Chondrocyte (in vitro differentiated cells): ENCODE measurements at regions not wholly inside any gene's neighbourhood (a gene's known extent, or its start where the extent isn't known, plus 50 kb on each side); places are given as distances from the start of the nearest gene placed in this dataset.

Source experiments
- DNase-seq: peaks from one replicate; pipeline ENCODE4 v3.0.0; 2021; ENCODE audit warnings: mixed read lengths, low spot score
- H3K27ac Mint-ChIP-seq: one replicate; pipeline ENCODE4 v1.8.0; 2021; ENCODE audit warnings: mild to moderate bottlenecking, moderate library complexity, mixed read lengths; ENCODE audit not compliant: unreplicated experiment
- H3K27me3 Mint-ChIP-seq: 2 replicates; pipeline ENCODE4 v1.8.0; 2021; ENCODE audit warnings: low read depth, mixed read lengths
- H3K36me3 Mint-ChIP-seq: 2 replicates; pipeline ENCODE4 v1.8.0; 2021; ENCODE audit warnings: low read depth, mixed read lengths
- H3K4me1 Mint-ChIP-seq: 2 replicates; pipeline ENCODE4 v1.8.0; 2021; ENCODE audit warnings: low read depth, mild to moderate bottlenecking, mixed read lengths
- H3K4me3 Mint-ChIP-seq: one replicate; pipeline ENCODE4 v1.8.0; 2021; ENCODE audit warnings: mild to moderate bottlenecking, moderate library complexity, mixed read lengths; ENCODE audit not compliant: unreplicated experiment
- H3K9me3 Mint-ChIP-seq: 2 replicates; pipeline ENCODE4 v1.8.0; 2021; ENCODE audit warnings: low read depth, mixed read lengths
- CTCF ChIP-seq: fragments of 200-600 bp; sonication (generic); IDR thresholded peaks from 2 replicates; pipeline ENCODE4 v1.5.0; 2021; ENCODE audit warnings: antibody characterized with exemption, mild to moderate bottlenecking, moderate library complexity

DNA sequence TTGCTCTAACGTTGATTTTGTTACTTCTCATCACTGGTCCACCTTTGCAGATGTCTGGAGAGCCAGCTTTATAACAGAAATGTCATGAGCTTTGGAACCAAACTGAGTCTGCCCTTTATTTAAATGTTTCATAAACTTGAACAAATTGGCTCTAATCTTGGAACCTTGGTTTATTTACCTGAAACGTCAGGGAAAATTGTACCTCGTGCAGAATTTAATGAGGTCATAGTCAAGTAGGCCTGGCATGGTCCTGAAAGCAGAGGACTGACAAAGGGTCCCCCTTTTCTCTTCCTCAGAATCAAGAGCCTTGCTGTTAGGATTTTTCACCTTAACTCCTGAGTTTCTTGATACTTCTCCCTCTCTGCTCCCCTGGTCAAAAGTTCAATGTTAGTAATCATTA lies 828.0 kb downstream of the GRID1 start:
- H3K9me3 Mint-ChIP-seq = peaks cover 4% of the 10 kb centered on the region
- no peak overlapping the region for H3K27ac Mint-ChIP-seq
- H3K36me3 Mint-ChIP-seq = no peaks in the 10 kb centered on the region
- no peak for DNase-seq
- no peaks in the 10 kb centered on the region for H3K4me1 Mint-ChIP-seq
- no peak for TF ChIP-seq CTCF
- no peak overlapping the region for H3K4me3 Mint-ChIP-seq
- peaks cover 9% of the 10 kb centered on the region for H3K27me3 Mint-ChIP-seq

DNA sequence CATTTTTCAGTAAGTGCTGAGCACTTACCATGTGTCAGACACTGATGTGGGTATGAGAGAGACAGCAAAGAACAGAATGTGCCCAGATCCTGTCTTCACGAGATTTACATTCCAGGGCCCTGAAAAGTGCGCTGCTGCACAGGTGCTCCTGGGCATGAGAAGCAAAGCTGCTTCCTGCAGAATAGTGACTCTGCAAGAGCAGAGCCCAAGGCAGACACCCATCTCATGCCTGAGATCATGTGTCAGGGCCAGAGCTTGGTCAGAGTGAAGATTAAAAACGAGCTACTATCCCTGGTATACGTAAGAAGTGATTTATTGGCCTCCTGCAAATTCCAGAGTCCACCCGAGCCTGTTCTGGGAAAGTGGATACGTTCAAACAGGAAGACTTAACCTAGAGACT lies 824.4 kb downstream of the GRID1 start:
- Mint-ChIP-seq H3K9me3 (no peaks in the 10 kb centered on the region), H3K36me3 (no peaks in the 10 kb centered on the region), H3K27me3 (peaks cover 10% of the 10 kb centered on the region), H3K4me1 (no peaks in the 10 kb centered on the region), H3K27ac (no peak overlapping the region), H3K4me3 (no peak overlapping the region)
- TF ChIP-seq CTCF = no peak
- DNase-seq = no peak

DNA sequence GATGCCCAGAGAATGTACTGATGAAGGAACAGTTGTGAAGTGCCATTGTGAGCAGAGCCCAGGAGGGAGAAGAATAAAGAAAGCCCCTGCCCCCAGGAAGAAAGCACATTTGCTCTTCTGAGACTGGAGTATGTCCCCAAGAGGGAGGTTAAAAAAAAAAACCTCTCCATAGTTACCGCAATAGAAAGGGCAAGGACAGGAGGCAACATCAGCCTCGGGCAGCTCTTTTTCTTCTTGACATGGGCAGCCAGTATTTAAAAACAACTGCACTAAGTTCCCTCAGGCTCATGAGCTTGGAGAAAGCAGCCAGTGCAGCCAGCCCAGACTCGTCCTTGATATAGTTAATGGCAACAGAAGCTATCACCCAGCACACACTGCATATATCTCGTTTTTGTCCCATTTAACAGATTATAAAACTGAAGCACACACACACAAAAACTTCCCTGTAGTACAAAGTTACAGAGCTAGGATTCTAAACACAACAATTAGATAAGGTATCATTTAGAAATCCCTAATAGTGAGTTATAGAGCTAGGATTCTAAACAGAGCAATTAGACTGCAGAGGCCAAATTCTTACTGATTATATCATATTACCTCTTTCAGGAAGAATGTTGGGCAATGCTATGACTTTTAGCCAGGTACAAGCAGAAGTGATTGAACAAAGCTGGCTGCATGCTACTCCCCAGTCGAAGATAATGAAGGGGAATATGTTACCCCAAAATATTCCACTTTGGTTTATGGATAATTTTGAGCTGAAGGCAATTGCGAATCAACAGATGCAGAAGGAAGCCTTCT lies 823.5 kb downstream of the GRID1 start:
- no peak for TF ChIP-seq CTCF
- H3K4me3 Mint-ChIP-seq = no peak overlapping the region
- no peak overlapping the region for H3K27ac Mint-ChIP-seq

DNA sequence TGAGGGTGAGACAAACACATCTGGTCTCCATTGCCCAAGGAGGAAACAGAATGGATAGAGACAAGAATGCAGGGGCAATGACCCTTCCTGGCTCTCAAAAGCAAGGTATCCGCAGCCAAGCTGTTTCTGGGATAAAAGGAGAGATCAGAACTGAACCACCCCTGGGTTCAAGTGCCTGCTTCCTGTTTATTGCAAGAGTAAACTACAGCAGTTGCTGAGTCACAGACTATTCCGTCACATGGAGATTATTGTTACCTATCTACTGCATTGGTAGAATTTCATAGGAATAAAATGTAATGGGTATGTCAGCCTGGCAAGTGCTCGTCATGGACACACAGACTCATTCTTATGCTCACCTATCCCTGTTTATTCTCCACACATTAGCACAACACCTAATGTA lies 821.6 kb downstream of the GRID1 start:
- H3K9me3 Mint-ChIP-seq = no peaks in the 10 kb centered on the region
- peaks cover 10% of the 10 kb centered on the region for H3K27me3 Mint-ChIP-seq
- H3K4me1 Mint-ChIP-seq = peaks cover 3% of the 10 kb centered on the region
- no peak for TF ChIP-seq CTCF
- no peak overlapping the region for H3K4me3 Mint-ChIP-seq
- DNase-seq = no peak
- H3K27ac Mint-ChIP-seq = no peak overlapping the region
- H3K36me3 Mint-ChIP-seq = no peaks in the 10 kb centered on the region

More for the DNA sequence above, 823.5 kb downstream of the GRID1 start:
- DNase-seq = no peak
- peaks cover 10% of the 10 kb centered on the region for H3K27me3 Mint-ChIP-seq
- no peaks in the 10 kb centered on the region for H3K9me3 Mint-ChIP-seq
- peaks cover 1% of the 10 kb centered on the region for H3K4me1 Mint-ChIP-seq
- H3K36me3 Mint-ChIP-seq = no peaks in the 10 kb centered on the region

DNA sequence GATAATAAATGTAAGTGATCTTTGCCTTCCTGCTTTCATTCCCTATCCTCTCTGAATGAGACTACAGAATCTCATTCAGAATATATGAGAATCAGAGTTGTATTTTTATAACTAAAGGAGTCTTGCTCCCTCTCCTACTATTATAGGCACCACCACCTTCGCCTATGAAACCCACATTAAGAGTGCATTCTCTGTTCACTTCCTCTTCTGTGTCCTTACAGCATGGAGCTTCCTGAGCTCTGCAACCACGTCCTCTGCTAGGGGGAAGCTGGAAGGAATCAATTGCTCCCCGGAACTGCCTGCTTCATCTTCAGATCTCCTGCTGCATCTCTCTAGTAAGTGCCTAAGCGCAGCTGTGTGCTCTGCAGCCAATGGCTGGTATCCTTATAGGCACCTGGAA lies 820.7 kb downstream of the GRID1 start:
- no peak for TF ChIP-seq CTCF
- H3K9me3 Mint-ChIP-seq = no peaks in the 10 kb centered on the region
- H3K27ac Mint-ChIP-seq = no peak overlapping the region
- no peak for DNase-seq
- H3K4me1 Mint-ChIP-seq = peaks cover 3% of the 10 kb centered on the region
- no peak overlapping the region for H3K4me3 Mint-ChIP-seq
- no peaks in the 10 kb centered on the region for H3K36me3 Mint-ChIP-seq
- peaks cover 10% of the 10 kb centered on the region for H3K27me3 Mint-ChIP-seq
